Ishikawa (cell line): ENCODE measurements at regions not wholly inside any gene's neighbourhood (a gene's known extent, or its start where the extent isn't known, plus 50 kb on each side); places are given as distances from the start of the nearest gene placed in this dataset.

ENCODE experiments used
- CEBPB ChIP-seq: IDR thresholded peaks from 2 replicates; pipeline ENCODE4 v1.6.1; 2012
- CREB1 ChIP-seq: IDR thresholded peaks from 2 replicates; pipeline ENCODE4 v1.6.1; 2012; ENCODE audit warnings: low read depth
- EGR1 ChIP-seq: IDR thresholded peaks from 2 replicates; pipeline ENCODE4 v1.6.1; 2012
- EP300 ChIP-seq: IDR thresholded peaks from 2 replicates; pipeline ENCODE4 v1.6.1; 2012; ENCODE audit warnings: borderline replicate concordance
- FOXM1 ChIP-seq: IDR thresholded peaks from 2 replicates; pipeline ENCODE4 v1.6.1; 2012; ENCODE audit warnings: low read depth, borderline replicate concordance
- MAX ChIP-seq: IDR thresholded peaks from 2 replicates; pipeline ENCODE4 v1.6.1; 2012
- NFIC ChIP-seq: IDR thresholded peaks from 2 replicates; pipeline ENCODE4 v1.6.1; 2012
- RAD21 ChIP-seq: IDR thresholded peaks from 2 replicates; pipeline ENCODE4 v1.6.1; 2012; ENCODE audit warnings: low read depth
- REST ChIP-seq: IDR thresholded peaks from 2 replicates; pipeline ENCODE4 v1.6.1; 2012; ENCODE audit warnings: low read depth, mild to moderate bottlenecking
- TAF1 ChIP-seq: IDR thresholded peaks from 2 replicates; pipeline ENCODE4 v1.6.1; 2012; ENCODE audit warnings: low read depth, mild to moderate bottlenecking
- TCF12 ChIP-seq: IDR thresholded peaks from 2 replicates; pipeline ENCODE4 v1.6.1; 2012; ENCODE audit warnings: low read depth
- USF1 ChIP-seq: IDR thresholded peaks from 2 replicates; pipeline ENCODE4 v1.6.1; 2012
- YY1 ChIP-seq: IDR thresholded peaks from 2 replicates; pipeline ENCODE4 v1.6.1; 2012; ENCODE audit warnings: low read depth
- ZBTB7A ChIP-seq: IDR thresholded peaks from 2 replicates; pipeline ENCODE4 v1.6.1; 2012; ENCODE audit warnings: low read depth

- no peak for TF ChIP-seq RAD21
- no peak for TF ChIP-seq TCF12
- no peak for TF ChIP-seq FOXM1
These were observed 75.7 kb upstream of the SYT6 start for GRCh38 chr1:114229368-114229767.

- TF ChIP-seq EP300 = no peak
- no peak for TF ChIP-seq MAX
- TF ChIP-seq ZBTB7A = no peak
- TF ChIP-seq NFIC = no peak
- no peak for TF ChIP-seq USF1
- TF ChIP-seq TCF12 = no peak
- no peak for TF ChIP-seq CREB1
- TF ChIP-seq YY1 = no peak
- TF ChIP-seq REST = no peak
- TF ChIP-seq EGR1 = no peak
These were observed 73.4 kb upstream of the SYT6 start for GRCh38 chr1:114227059-114227458.

GRCh38 chr1:114224196-114224907 is 70.7 kb upstream of the SYT6 start:
- TF ChIP-seq RAD21 = no peak

GRCh38 chr1:114222920-114223319 is 69.3 kb upstream of the SYT6 start:
- TF ChIP-seq EP300 = no peak
- TF ChIP-seq REST = no peak
- no peak for TF ChIP-seq MAX
- TF ChIP-seq YY1 = no peak
- TF ChIP-seq EGR1 = no peak
- no peak for TF ChIP-seq ZBTB7A
- no peak for TF ChIP-seq CEBPB
- TF ChIP-seq FOXM1 = no peak

- TF ChIP-seq TAF1 = no peak
- peak; percentile 32 for TF ChIP-seq RAD21
These were observed 65.7 kb upstream of the SYT6 start for GRCh38 chr1:114219172-114219868.

GRCh38 chr1:114218361-114219171 is 64.9 kb upstream of the SYT6 start:
- no peak for TF ChIP-seq CEBPB

GRCh38 chr1:114216431-114217173 is 62.9 kb upstream of the SYT6 start:
- TF ChIP-seq USF1 = no peak
